TTC549 (cell line): ENCODE measurements at regions not wholly inside any gene's neighbourhood (a gene's known extent, or its start where the extent isn't known, plus 50 kb on each side); places are given as distances from the start of the nearest gene placed in this dataset.
"Not testable (repeated sequence)": the region's sequence is repeated elsewhere in the genome, so short reads cannot be mapped to it uniquely, and the experiment has no call there.

ENCODE experiments used
- FAIRE-seq: peaks from 2 replicates; lab custom pipeline; 2012; peaks lifted over from hg19 to GRCh38; lab: Jason Lieb, UNC

DNA sequence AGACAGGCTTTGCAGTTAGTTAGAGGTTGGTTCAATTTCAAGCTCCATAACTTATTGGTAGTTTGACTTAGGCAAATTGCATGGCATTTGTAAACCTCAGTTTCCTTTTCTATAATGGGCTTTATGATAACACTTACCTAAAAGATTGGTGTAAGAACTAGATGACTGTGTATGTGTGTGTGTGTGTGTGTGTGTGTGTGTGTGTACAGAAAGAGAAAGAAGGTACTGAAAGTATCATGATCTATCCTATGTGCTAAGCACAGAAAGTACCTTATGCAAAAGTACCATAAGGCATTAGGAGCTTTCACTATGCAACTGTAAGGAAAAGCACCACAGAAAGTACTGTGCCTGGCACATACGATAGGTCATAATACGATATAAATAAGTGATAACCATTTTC, 304.3 kb upstream of the KITLG start:
- no peak for FAIRE-seq

DNA sequence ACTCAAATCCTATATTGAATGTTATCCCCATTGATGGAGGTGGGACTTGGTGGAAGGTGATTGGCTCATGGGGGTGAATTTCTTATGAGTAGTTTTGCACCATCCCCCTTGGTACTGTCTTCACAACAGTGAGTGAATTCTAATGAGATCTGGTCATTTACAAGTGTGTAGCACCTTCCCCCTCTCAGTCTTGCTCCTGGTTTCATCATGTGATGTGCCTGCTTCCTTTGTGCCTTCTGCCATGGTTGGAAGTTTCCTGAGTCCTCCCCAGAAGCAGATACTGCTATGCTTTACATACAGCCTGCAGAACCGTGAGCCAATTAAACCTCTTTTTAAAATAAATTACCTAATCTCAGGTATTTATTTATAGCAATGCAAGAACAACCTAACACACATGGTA, 302.4 kb upstream of the KITLG start:
- no peak for FAIRE-seq

DNA sequence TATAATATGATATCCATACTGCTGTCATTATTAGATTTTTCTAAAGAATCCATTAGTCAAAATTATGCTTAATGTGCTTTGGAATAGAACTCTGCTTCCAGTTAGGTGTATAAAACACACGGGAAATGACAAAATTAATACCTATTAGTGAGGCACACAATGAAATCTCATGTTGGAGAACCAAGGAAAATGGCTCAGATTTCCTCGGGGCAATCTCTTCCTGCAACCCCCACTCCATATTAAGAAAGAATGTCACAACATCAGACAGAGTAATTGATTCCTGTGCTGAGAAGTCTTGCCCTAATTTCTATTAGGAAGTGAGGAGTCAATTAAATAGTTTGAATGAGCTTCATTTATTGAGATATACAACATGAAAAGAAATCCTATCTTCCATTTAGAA, 299.8 kb upstream of the KITLG start:
- FAIRE-seq, result no peak

DNA sequence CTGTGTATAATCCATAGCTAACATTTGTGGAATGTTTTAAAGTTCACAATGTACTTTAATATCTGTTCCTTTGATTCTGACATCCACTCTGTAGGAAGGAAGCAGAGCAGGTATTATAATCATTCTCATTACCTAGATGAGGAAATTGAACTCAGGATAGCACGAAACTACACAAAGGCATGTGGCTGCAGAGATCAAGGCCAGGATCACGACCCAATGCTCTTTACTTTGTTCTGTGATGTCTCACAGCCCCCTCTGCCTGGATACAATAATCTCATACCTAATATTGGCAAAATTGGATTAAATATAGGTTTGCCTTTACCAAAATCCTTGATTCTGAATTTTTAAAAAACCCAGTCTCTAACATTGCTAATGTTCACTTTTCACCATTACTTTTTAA, 298.0 kb upstream of the KITLG start:
- FAIRE-seq, result no peak

DNA sequence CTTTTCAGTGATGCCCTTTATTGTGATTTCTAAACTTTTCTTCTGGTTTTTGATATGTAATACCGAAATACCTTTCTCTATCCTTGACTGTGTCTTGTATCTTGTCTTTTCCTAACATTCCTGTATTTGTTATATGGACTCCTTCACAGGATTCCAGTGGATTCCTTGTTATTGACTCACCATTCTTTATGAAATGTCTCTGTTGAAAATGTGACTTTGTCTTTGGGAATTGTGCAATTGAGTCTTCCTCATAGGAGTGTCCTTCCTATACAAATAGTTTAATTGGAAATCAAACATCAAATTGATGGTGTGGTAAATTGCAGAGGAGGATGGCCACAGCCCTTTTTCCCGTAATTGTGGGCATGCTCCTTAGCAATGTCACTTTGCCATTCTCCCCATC, 296.6 kb upstream of the KITLG start:
- no peak for FAIRE-seq

DNA sequence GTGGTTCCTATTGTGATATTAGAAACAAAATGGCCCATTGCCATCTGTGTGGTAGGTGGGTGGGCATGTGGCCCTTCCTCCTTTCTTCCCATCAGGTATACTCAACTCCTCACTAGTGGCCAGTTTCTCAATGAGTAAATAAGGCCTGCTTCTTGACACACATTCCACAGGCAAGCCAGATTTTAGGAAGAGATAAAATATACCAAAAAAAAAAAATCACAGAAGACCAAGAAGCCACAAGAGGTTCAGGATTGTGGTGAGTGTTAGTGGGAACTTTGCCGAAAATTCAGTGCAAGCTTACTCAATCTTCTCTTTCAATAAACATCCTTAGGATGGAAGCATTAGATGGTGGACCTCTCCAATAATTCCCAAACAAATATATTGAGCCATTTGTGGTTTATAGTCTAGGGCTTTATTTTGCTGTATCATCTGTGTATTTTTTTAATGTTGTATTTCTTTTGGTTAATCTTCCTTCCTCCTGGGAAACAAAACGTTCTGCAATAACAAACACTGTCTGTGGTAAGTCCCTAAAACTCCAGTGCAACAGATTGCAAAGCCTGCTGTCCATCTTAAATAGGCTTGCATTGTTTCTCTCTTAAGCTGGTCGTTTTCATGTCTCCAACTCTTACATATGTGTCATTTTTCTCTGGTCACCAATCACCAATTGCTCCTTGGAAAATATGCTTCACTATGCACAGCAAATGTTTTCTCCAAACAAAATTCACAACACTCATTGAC, 289.9 kb upstream of the KITLG start:
- no peak for FAIRE-seq

DNA sequence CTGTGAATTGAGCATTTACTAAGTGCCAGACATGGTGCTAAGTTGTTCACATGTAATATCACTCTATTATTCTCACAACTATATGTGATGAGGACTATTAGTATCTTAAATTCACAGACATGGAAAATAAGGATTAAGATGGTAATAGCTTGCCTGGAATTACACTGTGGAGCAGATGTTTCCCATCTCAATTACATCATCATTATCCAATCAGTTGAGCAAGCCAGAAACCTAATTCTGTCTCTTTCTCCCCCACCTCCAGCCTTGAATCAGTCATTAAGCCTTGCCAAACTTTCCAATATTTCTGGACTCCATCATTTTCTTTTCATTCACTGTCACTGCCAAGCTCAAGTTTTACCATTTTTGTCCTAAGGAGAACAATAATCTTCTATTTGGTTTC, 287.8 kb upstream of the KITLG start:
- no peak for FAIRE-seq

DNA sequence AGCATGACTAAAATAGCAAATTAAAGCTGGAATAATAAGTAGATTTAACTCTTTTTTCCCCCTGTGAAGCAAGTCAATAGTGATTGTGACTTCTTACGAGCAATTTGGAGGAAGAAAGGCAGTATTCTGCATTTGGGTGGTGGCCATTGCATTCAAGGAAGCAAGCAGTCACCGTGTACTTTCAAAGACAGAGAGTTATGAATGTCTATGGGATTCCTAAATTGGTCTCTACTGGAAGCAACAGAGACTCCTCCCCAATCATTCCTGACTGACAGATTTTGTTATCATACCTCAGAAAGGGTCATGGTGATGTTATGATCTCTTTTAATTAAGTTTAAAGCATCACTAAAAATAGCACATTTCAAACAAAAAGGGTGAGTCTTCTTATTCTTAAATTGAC, 287.2 kb upstream of the KITLG start:
- no peak for FAIRE-seq

DNA sequence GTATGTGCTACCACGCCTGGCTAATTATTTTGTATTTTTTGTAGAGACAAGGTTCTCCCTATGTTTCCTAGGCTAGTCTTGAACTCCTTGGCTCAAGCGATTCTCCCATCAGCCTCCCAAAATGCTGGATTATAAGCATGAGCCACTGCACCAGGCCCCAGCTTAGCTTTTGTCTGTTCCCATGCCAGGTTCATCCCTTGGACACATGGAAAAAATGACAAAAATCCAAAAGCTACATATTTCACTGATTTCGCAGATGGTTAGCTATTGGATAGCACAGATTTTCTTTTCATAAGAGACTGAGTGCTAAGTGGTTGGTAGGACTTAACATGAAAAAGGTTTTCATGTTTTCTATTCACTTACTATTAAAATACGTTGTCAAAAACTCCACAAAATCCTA, 286.6 kb upstream of the KITLG start:
- FAIRE-seq, result no peak

DNA sequence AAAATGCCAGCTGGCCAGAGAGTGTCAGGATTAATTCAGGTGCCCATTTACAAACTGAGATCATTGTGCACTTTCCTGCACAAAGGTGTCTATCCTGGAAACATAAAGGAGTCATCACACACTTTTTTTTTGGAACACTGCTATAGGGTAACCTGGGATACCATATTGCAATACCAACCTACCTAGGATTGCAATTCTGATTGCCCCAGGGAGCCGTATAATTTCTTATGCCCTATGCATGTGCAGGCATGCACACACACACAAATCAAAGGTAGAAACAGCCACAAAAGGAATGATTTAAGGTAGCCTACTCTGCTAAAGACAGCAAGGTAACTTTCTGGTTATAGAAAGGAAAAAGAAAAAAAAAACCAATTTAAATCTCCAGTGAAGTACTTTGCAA, 285.3 kb upstream of the KITLG start:
- no peak for FAIRE-seq

DNA sequence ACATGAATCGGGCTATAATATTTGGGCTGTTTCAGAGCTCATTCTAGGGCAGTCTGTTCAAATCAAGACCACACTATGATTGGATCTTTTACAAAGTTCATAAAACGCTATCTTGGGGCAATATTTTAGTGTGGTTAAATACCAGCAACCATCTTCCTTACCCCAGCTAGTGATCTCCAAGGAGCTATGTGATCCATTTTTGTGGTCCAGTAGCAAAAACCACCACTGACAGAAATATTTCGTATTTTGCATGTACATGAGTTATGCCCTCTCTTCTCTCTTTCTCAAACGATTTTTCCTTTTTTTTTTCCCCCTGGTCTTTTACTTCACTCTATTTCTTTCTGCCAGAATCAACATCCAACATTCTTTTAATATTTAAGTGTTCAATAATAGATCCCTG, 280.6 kb upstream of the KITLG start:
- FAIRE-seq, result no peak

DNA sequence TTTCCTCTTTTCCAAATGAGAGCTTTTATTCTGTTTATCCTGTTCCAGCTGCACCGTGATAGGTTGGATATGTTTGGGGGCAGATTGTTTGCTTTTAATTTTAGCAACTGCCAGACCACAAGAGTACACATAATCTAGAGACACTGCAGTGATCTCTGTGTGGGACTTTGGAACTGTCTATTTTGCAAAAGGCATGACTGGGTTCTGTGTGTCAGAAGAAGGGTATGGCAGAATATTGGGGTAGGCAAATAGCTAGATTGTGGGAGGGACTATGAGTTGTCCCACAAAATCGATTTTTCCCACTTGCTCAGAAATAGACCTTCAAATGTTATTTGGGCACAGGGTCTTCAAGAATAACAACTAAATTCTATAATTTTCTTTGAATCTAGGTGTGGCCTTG, 275.9 kb upstream of the KITLG start:
- FAIRE-seq, result no peak

DNA sequence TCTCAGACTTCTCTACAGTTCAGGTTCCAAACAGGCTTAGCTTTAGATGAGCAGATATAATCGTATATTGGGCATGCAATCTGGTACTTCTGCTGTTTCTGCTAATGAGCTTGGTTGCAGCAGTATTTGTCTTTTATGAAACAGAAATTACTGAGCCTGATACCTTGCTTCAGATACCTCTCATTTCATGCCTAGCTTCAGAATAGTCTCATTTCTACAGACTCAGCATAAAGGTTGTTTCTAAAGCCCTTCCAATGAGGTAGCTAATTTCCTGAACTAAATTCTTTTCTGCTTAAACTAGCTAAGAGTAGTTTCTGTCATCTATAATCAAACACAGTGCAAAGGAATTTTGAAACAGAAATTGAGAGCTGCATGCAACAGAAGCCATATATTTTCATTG, 275.0 kb upstream of the KITLG start:
- no peak for FAIRE-seq

DNA sequence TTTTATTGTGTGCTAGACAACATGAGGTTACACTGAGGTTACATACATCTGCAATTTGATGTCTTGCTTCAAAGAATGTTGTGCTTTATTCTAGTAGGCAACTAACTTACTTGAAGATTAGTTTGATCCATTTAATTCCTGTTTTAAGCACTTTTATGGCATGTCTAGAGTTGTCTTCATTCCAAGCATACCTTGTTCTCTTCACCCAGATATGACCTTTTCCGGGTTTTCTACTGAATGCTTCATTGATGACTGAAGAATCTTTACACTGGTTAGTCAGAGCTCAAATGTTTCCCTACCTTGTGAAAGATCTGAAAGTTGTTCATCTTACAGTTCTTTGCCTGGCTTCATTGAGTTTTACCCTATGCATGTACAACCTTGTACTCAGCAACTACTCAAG, 274.0 kb upstream of the KITLG start:
- no peak for FAIRE-seq

DNA sequence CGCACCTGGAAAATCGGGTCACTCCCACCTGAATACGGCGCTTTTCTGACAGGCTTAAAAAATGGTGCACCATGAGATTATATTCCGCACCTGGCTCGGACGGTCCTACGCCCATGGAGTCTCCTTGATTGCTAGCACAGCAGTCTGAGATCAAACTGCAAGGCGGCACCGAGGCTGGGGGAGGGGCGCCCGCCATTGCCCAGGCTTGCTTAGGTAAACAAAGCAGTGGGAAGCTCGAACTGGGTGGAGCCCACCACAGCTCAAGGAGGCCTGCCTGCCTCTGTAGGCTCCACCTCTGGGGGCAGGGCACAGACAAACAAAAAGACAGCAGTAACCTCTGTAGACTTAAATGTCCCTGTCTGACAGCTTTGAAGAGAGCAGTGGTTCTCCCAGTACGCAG, 267.0 kb upstream of the KITLG start:
- FAIRE-seq, result not testable (repeated sequence)

DNA sequence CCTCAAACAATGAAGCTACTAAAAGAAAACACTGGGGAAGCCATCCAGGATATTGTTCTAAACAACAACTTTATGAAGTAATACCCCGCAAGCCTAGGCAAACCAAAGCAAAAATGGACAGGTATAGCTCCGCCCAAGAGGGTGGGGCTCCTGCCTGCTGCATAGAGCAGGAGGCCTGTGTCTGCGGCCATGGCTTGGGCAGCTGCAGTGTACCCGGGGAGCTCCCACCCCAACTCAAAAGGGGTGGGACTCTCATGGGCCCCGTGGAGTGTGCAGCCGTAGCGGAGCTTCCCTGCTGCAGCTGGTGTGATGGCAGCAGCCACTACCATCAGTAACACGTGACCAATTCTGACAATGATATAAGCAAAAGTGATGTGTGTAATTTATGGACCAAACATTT, 264.2 kb upstream of the KITLG start:
- no peak for FAIRE-seq

DNA sequence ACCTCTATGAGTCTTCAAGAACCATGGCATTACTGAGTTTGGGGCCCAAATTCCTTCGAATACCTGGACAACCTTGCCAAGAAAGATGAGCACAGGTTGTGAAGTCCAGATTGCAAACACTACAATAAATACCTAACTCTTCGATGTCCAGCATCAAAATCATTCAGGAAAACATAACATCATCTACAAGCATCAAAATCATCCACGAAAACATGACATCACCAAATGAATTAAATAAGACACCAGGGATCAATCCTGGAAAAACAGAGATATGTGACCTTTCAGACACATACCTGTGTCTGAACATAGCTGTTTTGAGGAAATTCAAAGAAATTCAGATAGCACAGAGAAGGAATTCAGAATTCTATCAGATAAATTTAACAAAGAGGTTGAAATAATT, 262.0 kb upstream of the KITLG start:
- FAIRE-seq, result no peak

DNA sequence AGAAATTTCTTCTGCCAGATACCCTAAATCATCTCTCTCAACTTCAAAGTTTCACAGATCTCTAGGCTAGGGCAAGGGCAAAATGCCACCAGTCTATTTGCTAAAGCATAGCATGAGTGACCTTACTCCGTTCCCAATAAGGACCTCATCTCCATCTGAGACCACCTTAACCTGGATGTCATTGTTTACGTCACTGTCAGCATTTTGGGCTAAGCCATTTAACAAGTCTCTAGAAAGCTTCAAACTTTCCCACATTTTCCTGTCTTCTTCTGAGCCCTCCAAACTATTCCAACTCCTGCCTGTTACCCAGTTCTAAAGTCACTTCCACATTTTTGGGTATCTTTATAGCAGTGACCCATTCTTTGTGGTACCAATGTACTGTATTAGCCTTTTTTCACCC, 259.2 kb upstream of the KITLG start:
- no peak for FAIRE-seq

DNA sequence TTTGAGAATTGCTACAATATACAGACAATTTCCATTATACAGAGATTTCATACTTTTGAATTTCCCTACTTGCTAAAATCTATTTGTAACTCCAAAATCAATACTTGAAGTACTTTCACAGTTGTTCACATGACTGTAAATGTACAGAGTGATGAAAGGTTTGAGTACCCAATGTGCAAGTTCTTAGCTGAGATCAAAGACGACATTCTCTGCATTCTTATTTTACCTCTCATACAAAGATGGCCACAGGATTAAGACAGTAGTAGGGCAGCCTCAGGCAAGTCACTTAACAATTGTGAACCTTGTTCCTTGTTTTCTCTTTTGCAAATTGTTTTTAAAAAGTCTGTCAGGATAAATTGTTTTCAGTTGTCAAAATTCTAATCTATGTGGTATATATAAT, 255.9 kb upstream of the KITLG start:
- no peak for FAIRE-seq

DNA sequence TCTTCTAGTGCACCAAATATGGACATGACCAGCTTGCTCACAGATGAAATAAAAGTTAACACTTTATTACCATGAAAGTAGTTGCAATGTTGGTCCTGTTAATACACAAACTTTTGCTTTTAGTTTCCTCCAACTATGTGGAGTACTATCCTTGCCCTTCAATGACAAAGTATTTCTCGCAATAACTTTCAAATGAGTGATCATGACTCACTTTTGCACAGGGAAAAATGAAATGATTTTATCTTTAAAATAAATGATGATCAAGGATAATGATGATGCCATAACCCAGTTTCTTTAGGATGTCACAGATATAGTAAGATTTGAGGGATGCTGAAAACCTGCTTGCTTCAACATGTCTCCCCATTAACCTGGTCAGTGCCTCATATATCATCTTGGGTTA, 254.0 kb upstream of the KITLG start:
- no peak for FAIRE-seq

DNA sequence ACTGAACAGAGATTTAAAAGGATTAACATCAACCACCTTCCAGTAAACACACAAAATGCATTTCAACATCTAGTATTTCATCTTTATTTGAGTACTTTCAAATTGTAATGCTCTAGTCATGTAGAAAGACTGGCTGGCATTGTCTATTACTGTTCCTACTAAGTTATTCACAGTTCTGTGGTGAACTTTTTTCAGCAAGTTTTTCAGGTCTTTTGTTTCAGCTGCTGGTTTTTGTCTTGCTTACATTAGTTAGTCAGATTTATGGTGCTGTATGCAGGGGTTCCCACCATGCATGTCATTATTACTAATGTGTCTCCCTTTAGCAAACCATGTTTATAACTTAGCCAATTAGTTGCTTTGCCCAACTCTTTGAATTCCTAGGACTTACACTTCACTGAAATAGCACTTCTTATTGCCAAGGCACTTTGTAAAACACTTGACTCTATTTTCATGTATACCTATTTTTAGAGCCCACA, 253.4 kb upstream of the KITLG start:
- no peak for FAIRE-seq

DNA sequence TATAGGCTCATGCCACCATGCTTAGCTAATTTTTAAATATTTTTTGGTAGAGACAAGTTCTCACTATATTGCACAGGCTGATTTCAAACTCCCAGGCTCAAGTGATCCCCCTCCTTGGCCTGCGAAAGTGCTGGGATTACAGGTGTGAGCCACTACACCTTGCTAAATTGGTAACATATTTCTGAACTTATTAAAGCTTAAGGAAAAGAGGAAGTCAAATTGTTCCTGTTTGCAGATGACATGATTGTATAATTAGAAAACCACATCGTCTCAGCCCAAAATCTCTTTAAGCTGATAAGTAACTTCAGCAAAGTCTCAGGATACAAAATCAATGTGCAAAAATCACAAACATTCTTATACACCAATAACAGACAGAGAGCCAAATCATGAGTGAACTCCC, 248.3 kb upstream of the KITLG start:
- FAIRE-seq, result not testable (repeated sequence)

DNA sequence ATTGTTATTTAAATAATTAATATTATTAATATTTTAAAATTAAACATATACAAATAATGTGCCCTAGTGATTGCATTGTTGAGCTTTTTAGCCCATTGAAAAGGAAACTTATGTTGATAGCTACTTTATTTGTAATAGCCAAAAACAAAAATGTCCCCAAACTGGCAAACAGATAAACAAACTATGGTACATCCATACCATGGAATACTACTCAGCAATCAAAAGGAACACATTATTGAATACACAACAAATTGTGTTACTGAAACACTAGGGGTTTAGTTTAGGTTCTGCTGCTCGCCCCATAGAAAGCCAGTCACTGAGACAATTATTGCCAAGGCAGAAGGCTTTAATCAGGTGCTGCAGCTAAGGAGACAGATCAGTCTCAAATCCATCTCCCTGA, 239.7 kb upstream of the KITLG start:
- FAIRE-seq, result no peak

DNA sequence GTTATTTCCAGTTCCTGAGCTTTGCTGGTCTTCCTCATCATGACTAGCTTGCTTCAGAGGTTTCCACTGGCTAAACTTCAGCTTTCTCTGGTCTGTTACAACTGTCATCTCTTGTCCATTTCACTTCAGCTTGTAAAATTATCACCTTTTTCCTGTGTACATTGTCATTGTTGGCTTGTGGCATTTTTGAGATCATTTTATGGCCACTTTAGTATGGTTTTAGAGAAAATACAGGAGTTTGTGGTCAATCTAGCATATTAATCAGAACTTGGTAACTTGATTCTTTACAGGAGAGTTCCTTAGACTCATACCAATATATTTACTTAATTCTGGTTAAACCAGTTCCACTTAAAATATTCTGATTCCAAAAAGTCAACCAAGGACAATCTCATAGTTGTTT, 235.9 kb upstream of the KITLG start:
- FAIRE-seq, result no peak

DNA sequence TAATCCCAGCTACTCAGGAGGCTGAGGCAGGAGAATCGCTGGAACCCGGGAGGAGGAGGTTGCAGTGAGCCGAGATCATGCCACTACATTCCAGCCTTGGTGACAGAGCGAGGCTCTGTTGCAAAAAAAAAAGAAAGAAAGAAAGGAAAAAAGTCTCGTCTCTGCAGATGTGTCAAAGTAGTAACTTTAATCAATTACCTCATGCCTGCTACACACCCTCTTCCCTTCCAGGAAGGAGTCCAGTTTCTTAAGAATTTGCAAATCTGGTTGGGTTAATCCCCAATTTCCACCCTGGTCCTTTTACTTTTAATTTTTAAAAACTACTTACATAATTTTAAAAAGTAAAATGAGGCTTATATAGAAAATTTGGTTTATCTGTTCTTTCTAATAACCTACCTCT, 234.5 kb upstream of the KITLG start:
- FAIRE-seq, result no peak
